AG10803 (cell line): ENCODE measurements at regions not wholly inside any gene's neighbourhood (a gene's known extent, or its start where the extent isn't known, plus 50 kb on each side); places are given as distances from the start of the nearest gene placed in this dataset.

Experiments used
- DNase-seq: peaks from one replicate; pipeline ENCODE4 v3.0.0; 2010; ENCODE audit warnings: low read depth
- H3K4me3 ChIP-seq: 2 replicates; pipeline ENCODE4 v1.5.1; 2011; ENCODE audit warnings: mild to moderate bottlenecking, low read length, control low read depth
- TF ChIP-seq, protein P1 (sequence below): conservative IDR thresholded peaks from 2 replicates; pipeline ENCODE4 v1.5.1; 2011; ENCODE audit warnings: mild to moderate bottlenecking, low read length, control low read depth, inconsistent platforms

DNA sequence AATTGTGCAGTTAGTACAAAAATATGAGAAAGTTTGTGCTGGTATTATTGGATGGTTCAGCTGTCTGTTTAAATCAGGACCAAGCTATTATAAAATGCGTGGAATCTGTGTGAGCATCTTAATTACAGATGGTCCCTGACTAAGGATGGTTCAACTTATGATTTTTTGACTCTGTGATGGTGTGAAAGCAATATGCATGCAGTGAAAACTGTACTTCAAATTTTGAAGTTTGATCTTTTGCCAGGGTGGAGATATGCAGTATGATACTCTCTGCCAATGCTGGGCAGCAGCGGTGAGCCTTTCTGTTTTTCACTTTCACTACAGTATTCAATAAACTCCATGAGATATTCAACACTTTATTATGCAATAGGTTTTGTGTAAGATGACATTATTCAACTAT, 189.3 kb downstream of the CHST1 start:
- H3K4me3 ChIP-seq = no peak overlapping the region
- DNase-seq = no peak
- TF ChIP-seq, protein P1, sequence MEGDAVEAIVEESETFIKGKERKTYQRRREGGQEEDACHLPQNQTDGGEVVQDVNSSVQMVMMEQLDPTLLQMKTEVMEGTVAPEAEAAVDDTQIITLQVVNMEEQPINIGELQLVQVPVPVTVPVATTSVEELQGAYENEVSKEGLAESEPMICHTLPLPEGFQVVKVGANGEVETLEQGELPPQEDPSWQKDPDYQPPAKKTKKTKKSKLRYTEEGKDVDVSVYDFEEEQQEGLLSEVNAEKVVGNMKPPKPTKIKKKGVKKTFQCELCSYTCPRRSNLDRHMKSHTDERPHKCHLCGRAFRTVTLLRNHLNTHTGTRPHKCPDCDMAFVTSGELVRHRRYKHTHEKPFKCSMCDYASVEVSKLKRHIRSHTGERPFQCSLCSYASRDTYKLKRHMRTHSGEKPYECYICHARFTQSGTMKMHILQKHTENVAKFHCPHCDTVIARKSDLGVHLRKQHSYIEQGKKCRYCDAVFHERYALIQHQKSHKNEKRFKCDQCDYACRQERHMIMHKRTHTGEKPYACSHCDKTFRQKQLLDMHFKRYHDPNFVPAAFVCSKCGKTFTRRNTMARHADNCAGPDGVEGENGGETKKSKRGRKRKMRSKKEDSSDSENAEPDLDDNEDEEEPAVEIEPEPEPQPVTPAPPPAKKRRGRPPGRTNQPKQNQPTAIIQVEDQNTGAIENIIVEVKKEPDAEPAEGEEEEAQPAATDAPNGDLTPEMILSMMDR = no peak

DNA sequence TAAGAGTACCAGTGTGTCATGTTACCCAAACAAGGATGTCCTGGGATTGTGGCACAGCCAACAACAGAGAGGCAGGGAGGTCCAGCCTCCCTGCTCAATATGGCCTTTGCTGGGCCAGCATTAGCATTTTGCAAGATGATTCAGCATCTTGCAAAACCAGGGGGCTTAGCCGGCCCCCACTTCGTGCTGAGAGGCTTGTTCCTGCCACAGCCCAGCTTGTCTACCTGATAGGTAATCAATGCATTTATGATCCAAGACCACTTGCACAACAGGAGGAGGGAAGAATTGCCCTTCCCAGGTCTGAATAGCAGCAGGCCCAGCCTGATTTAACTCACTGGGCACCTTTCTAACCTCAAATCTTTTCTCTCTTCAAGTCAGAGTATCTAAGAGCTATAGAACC, 189.0 kb upstream of the SYT13 start:
- no peak for DNase-seq
- no peak overlapping the region for H3K4me3 ChIP-seq
- TF ChIP-seq, protein P1 = no peak

DNA sequence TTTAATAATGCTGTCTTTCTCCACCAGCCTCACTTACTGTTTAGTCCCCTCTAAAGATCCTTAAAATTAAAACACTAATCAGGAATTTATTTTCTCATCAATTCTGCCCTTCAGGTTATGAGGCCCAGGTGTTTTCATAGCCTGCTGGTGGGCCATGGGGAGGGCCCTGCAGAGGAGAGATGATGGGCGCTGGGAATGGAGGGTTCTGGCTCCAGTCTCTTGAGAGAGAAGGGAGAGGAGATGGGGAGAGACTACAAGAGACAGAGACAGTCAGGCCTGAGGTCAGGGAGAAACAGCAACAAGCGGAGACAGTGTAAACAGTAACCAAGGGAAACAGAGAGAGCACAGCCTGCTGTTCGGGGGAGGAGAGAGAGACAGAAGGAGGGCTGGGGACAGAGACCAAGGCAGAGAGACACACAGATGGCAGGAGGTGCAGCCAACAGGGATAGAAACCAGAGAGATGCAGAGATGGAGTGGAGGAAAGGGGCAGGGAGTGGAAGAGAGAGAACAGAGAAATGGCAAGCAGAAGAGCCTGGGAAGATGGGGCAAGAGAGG, 187.3 kb upstream of the SYT13 start:
- H3K4me3 ChIP-seq = no peak overlapping the region
- TF ChIP-seq, protein P1 = no peak
- no peak for DNase-seq

DNA sequence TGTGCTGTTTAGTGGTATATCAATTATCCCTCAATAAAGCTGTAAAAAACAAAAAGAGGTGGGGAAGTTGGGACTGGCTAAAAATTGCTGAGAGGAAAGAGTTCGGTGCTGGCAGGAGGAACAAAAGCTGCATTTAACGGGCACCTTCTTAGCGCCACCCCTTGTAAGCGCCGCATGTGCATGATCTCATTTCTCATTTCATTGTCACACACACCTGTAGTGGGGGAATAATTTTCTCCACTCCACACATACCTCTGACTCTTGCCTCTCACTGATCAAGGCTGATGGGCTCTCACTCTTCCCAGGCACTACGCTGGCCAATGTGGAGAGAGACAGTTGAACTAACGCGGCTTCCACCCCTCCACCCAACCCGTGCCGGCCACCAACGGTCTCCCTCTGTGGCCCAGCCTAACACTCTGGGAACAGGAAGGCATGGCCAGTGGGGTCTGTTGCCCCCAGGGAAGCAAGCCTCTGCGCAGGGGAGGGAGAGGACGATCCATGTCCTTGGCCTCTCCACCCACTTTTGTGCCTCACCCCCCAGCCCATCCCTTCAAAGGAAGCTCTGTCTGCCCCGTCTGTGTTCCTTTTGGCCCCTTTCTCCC, 186.7 kb upstream of the SYT13 start:
- H3K4me3 ChIP-seq = no peak overlapping the region
- DNase-seq = no peak
- TF ChIP-seq, protein P1 = no peak

DNA sequence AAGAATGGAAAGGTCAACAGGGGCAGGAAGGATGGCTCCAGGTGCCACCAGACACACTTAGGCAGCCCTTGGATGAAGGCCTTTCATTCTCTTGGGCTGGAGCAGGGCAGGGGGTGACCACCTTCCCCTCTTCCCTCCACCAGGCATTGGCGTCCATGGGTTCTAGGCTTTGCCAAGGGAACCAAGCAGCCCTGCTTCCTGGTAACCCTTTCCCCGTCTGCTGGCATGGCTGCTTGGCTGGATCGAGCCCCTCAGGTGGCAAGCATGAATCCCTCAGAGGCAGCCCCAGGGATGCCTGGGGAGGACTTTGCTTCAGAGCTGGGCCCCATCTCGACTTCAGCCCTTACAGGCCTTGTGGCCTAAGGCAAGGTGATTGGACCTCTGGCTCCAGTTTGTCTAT, 185.1 kb upstream of the SYT13 start:
- TF ChIP-seq, protein P1 = no peak
- no peak overlapping the region for H3K4me3 ChIP-seq
- DNase-seq = no peak

DNA sequence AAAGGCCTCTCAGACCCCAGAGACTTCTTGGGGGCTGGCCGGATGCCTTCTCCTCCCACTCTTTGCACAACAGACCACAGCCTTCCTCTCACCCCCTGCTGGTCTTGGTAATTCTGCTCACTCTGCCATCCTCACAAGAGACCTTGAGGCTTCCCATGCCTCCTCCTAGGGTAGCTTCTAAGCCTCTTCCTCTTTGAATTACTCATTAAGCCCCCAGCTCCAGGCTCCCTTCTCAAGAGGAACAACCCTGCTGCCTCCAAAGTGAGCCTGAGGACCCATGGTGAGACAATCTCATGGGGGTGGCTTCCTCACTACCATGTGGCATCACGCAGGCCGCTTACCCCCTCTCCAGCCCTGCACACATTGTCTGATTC, 184.6 kb upstream of the SYT13 start:
- TF ChIP-seq, protein P1 = no peak
- H3K4me3 ChIP-seq = no peak overlapping the region
- DNase-seq = no peak

DNA sequence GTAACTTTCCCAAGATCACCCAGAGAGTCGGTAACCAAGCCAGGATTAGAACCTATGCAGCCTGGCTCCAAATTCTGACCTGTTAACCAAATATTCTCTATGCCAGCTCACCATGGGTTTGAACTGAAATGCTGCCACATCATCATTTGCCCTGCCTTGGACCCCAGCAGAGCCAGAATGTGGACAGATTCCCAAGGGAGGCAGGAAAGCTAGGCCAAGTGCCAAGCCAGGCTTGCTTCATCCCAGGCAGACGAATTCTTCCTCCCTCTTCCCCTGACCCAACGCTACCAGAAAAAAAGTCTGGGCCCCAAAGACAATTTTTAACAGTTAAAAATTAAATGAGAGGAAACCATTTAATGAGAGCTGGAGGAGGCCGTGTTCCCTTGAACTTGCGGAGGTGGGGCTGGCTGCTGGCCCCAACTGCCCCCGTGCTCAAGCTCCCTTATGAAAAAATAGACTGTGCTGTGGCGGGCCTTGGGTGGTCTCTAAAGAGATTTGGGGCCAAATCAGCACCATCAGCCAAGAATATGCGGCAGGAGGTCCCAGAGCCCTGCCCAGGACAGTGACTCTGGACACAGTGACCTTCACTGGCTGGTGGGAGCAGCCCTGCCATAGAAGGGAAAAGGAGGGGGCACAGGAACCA, 184.1 kb upstream of the SYT13 start:
- DNase-seq = peak; percentile 72
- TF ChIP-seq, protein P1 = no peak
- no peak overlapping the region for H3K4me3 ChIP-seq
